Activated CD4-positive, alpha-beta T cell treated with anti-CD3 and anti-CD28 coated beads for 4 hours (primary cell): ENCODE measurements at regions not wholly inside any gene's neighbourhood (a gene's known extent, or its start where the extent isn't known, plus 50 kb on each side); places are given as distances from the start of the nearest gene placed in this dataset.

ENCODE experiments used
- DNase-seq, 2 donors: peaks; one replicate each; pipeline ENCODE4 v3.0.0-alpha.2; 2020

GRCh38 chr4:71247706-71248105, 91.1 kb upstream of the SLC4A4 start:
- no peak for DNase-seq

DNA sequence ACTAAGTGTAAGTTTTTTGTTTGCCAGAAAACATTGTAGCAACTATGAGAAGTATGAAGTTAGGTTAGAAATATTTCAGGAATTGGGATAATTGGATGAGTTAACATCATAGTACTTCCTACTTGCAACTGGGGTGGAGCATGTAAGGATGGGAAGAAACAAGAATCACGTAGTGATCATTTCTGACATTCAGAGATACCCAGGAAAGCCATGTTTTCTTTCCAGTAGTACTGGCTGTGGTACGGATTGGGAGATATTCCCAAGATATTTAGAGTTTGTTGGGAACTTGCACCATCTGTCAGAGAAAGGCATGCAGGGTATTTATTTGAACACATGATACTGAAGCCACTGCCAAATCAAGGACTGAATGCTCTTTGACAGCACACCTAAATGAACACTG, 87.6 kb upstream of the SLC4A4 start:
- no peak for DNase-seq

DNA sequence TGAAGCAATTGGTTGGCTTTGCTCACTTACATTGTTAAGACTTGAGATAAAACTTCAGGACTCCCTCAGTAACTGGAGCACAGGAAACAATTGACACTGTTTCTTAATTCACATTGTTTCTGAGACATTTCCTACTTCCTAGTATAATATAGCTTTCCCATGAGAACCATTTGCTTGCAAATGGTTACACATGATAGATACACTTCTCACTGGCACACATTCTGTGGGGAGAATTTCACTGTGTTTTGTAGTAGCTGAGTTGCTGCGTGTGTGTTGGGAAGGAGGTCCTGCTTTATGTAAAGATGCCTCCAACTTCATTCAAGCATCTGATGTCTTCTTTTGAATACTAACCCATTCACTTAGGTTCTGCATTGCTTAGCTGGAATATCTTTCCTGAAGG, 85.3 kb upstream of the SLC4A4 start:
- no peak for DNase-seq

DNA sequence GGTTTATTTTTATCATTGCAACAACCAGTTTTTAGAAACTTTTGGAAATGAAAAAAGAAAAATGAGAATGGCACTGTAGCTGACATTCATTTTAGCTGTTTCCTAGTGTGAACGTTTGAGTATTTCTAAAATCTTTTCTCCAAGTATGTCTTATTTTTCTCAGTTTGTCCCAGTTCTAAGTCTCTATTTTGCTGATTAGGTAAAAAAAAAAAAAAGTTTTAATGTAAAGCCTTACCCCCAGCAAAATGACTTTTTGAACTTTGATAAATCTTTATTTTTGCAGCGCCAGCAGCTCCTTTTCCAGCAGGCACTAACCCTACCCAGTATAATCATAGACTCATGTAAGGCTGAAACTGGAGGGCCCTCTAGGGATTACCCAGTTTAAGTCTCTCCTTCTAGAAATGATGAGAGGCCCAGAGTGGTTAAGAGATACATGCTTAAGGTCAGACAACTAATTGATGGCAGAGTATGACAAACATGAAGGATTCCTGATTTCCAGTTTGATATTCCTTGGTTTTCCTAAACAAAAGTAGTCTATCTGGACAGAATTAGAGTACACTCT, 84.3 kb upstream of the SLC4A4 start:
- no peak for DNase-seq

DNA sequence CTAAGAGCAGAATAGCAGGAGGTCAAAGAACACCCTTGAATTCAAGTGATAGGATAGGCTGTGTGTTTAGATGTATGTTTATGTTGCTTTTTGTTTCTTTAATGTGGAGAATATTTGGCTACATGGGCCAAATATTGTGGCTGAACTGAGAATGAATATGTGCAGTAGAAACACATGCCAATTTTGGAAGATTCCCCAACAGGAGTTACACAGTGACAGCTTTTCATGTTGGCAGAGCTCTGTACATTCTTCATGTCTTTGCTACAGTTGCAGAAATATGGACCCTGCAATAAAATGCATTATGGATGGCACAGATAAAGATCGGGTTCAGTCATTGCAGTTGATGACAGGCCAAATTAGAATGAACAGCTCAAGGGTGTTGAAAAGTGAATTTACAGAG, 82.8 kb upstream of the SLC4A4 start:
- DNase-seq = no peak

GRCh38 chr4:71257761-71258160, 81.1 kb upstream of the SLC4A4 start:
- DNase-seq = no peak

- DNase-seq = no peak
Observed at GRCh38 chr4:71258323-71258722, 80.5 kb upstream of the SLC4A4 start.

DNA sequence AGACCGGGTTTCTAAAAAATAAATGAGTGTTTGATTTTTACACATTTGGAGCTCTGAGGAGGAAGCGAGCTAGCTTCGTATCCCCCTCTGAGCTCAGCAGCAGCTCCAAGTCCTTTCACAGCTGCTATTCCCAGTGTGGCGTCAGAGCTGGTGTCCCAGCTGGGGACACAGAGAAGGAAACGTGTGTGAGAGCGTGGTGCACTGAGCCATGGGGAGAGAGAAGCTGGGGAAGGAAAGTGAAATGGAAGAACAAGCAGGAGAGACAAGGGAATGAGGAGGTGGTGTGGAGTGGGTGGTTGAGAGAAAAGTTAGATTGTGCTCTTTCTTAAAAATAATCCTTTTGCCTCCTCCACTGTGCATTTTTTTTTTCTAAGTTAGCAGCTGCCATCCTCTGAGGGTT, 79.5 kb upstream of the SLC4A4 start:
- DNase-seq = no peak

DNA sequence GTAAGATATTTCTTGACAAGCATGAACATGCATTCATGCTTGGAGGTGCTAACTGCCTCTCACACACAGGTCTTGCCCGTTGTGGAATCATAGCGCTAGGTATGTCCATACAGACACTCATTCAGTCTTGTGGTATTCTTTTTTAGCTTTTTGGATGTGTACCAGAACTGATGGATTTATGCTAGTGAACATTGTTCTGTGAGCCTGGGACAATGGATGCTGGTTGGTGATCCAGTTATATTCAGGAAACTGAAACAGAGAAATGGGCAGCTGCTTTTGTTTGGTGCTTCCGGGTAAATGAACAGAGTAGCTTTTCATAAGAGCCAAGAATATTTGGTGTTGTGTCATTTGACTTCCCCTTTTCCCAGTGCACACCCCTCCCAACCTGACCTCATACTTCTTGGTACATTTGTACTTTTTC, 78.9 kb upstream of the SLC4A4 start:
- DNase-seq = no peak

DNA sequence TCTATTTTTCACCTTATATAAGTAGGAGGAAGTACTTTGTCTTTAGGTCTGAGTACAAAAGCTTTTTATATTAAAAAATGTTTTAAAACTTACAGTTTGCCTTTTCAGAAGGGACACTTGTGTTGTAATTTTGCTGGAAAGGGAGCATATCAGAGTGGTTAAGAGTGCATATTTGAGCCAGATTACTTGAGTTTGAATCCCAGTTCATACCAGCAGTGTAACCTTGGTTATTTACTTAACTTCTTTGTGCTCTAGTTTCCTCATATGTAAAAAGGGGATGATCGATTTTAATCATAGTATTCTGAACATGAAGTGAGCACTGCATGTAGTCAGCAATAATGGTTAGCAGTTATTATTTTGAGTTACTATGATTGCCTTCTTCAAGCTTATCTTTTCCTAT, 78.3 kb upstream of the SLC4A4 start:
- DNase-seq = no peak

- no peak for DNase-seq
Observed at GRCh38 chr4:71261001-71261400, 77.8 kb upstream of the SLC4A4 start.

- no peak for DNase-seq
Observed at GRCh38 chr4:71261633-71262121, 77.1 kb upstream of the SLC4A4 start.

- DNase-seq = no peak
Observed at GRCh38 chr4:71262161-71262560, 76.7 kb upstream of the SLC4A4 start.

- DNase-seq = no peak
Observed at GRCh38 chr4:71266090-71266794, 72.6 kb upstream of the SLC4A4 start.

DNA sequence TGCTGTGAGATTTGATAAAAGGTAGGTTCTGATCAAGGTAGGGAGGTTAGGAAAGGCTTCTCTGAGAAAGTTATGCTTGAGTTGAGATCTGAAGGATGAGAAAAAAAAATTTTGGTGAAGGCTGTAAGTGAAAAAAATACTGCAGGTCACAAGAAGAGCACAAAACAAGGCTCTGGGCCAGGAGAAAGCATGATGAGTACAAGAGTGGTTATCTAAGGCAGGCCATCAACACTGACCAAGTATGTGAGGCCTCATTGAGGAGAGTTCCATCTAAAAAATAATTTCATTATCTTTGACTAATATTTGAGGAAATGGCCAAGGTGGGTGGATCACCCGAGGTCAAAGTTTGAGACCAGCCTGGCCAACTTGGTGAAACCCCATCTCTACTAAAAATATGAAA, 71.6 kb upstream of the SLC4A4 start:
- DNase-seq = no peak

- DNase-seq = no peak
Observed at GRCh38 chr4:71268166-71268565, 70.7 kb upstream of the SLC4A4 start.

- no peak for DNase-seq
Observed at GRCh38 chr4:71269233-71269632, 69.6 kb upstream of the SLC4A4 start.

DNA sequence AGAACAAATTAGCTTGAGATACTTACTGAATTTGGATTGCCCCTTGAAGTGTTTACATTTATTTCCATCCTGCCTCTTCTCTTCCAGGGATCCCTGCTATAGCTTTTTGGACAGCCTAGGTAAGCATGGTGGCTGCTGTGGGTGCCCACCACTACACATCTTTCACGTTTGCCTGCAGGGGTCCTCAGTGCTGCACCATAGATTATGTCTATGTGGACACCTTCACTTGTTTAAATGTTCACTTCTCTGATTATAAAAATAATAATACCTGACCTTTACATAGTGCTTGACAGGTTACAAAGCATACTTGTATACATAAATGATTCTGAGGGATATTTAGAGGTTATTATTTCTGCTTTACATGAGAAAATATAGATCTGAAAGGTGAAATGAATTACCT, 67.9 kb upstream of the SLC4A4 start:
- no peak for DNase-seq

DNA sequence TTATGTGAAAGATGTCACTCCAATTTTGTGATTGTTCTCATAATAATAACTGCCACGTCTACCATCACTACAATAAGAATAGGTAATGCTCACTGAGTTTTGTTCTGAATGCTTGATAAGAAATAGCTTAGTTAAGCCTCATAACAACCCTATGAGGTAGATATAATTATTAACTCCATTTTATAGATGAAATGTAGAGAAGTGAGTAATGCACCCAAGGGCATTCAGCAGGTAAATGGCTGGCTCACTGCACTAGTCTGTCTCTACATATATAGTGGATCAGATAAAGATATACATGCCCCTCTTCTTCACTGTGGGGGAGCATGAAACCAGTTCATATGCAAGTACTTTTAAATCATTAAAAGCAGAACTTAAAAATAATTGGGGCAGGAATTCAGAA, 65.8 kb upstream of the SLC4A4 start:
- no peak for DNase-seq

DNA sequence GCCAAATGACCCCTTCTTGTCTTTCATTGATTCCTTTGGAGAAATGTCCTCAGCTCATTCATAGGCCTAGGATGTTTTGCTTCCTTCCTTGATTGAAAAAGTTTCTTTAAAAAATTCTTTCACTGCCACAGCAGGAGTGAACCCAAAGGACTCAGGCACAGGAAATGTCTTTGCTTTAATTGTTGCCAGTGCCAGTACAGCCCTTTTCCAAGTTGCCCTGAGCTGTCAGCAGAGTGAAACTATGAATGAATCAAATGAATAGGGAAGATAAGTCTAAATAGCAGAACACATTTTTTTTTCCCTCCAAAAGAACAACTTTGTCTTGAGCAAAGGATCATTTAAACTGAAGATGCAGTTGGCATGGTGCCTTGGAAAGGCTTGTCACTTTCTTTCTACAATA, 63.8 kb upstream of the SLC4A4 start:
- no peak for DNase-seq

- DNase-seq = no peak
Observed at GRCh38 chr4:71275570-71275969, 63.2 kb upstream of the SLC4A4 start.

DNA sequence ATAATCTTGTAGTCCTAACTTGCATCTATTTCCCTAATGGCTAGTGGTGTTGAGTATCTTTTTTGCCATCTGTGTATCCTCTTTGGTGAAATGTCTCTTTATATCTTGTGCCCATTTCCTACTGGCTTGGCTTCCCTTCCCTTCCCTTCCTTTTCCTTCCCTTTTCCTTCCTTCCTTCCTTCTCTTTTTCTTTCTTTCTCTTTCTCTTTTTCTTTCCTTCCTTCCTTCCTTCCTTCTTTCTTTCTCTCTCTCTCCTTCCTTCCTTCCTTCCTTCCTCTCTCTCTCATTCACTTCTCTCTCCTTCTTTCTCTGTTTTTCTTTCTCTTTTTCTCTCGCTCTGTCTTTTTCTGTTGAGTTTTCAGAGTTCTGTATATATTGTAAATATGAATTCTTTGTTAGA, 61.5 kb upstream of the SLC4A4 start:
- no peak for DNase-seq

DNA sequence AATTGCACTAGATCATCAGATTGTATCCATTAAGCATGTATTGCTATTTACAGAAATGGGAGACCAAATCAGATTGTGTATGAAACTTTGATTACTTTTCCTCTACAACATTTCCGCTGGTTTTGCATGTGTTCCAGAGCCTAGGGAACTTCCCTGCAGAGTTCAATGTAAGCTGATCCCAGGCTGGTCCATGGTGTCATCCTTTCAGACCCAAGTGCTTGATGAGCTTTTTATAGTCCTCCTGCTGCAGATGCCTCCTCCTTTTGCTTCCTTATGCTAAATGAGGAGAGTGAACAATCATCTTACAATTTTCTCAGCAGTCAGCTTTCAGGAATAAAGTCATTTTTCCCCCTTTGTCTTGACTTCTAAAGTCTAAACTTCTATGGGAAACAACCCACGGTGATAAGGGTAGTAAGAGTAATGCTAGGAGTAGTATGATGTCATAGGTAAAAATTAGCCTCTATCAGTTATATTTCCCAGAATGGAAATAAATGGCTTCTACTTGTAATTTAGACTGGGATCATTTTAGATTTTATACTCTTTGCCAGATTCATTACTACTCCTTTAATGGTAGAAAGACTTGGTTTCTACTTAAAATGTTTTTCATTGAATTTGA, 55.1 kb upstream of the SLC4A4 start:
- DNase-seq = no peak

- no peak for DNase-seq
Observed at GRCh38 chr4:71287305-71287704, 51.5 kb upstream of the SLC4A4 start.

DNA sequence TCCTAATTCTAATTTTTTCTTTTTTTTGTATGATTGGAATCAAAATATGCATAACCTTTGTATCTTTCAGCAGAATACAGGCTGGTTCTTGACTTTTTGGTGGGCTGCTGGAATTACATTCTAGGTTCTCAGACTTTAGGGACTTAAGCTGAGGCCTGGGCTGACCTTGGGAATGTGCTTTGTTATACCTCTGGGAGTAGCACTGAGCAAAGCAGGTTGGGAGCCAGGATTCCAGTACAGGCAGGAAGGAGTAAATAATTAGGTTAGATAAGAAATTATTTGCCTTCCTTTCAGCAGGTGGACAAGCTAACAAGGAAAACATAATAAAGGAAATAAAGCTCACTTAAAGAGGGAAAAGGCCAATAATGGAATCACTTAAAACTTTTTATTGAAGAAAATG, 49.9 kb upstream of the SLC4A4 start:
- no peak for DNase-seq
